HS-27A (cell line): ENCODE measurements at regions not wholly inside any gene's neighbourhood (a gene's known extent, or its start where the extent isn't known, plus 50 kb on each side); places are given as distances from the start of the nearest gene placed in this dataset.

Source experiments
- DNase-seq: peaks from one replicate; pipeline ENCODE4 v3.0.0-alpha.2; 2012; ENCODE audit warnings: low read depth, missing footprints

- DNase-seq = no peak
Measured at GRCh38 chr2:156697906-156698305, 261.7 kb downstream of the GPD2 start.

GRCh38 chr2:156700681-156701080 is 264.5 kb downstream of the GPD2 start:
- DNase-seq = no peak

GRCh38 chr2:156702541-156702940 is 266.4 kb downstream of the GPD2 start:
- DNase-seq = no peak

GRCh38 chr2:156703642-156704041 is 267.5 kb downstream of the GPD2 start:
- no peak for DNase-seq

GRCh38 chr2:156704132-156704531 is 268.0 kb downstream of the GPD2 start:
- DNase-seq = no peak

GRCh38 chr2:156704617-156705016 is 268.4 kb downstream of the GPD2 start:
- DNase-seq = no peak

GRCh38 chr2:156706576-156706975 is 270.4 kb downstream of the GPD2 start:
- no peak for DNase-seq

GRCh38 chr2:156708051-156708450 is 271.9 kb downstream of the GPD2 start:
- no peak for DNase-seq

- no peak for DNase-seq
Measured at GRCh38 chr2:156709091-156709490, 272.9 kb downstream of the GPD2 start.

- DNase-seq = no peak
Measured at GRCh38 chr2:156719036-156719435, 282.9 kb downstream of the GPD2 start.

GRCh38 chr2:156727867-156728266 is 291.7 kb downstream of the GPD2 start:
- no peak for DNase-seq

- DNase-seq = no peak
Measured at GRCh38 chr2:156728328-156728727, 292.1 kb downstream of the GPD2 start.

- DNase-seq = no peak
Measured at GRCh38 chr2:156731506-156731905, 295.3 kb downstream of the GPD2 start.

- no peak for DNase-seq
Measured at GRCh38 chr2:156736950-156737349, 300.8 kb downstream of the GPD2 start.

- DNase-seq = no peak
Measured at GRCh38 chr2:156739301-156739700, 303.1 kb downstream of the GPD2 start.

- no peak for DNase-seq
Measured at GRCh38 chr2:156745619-156746018, 309.4 kb downstream of the GPD2 start.

- no peak for DNase-seq
Measured at GRCh38 chr2:156748221-156748620, 312.0 kb downstream of the GPD2 start.

- DNase-seq = no peak
Measured at GRCh38 chr2:156752042-156752441, 315.9 kb downstream of the GPD2 start.

- DNase-seq = no peak
Measured at GRCh38 chr2:156753766-156754165, 317.6 kb downstream of the GPD2 start.

GRCh38 chr2:156756516-156756915 is 320.3 kb downstream of the GPD2 start:
- DNase-seq = no peak

GRCh38 chr2:156763174-156763573 is 327.0 kb downstream of the GPD2 start:
- no peak for DNase-seq

- DNase-seq = no peak
Measured at GRCh38 chr2:156765043-156765442, 328.9 kb downstream of the GPD2 start.

- DNase-seq = no peak
Measured at GRCh38 chr2:156765450-156765849, 329.3 kb downstream of the GPD2 start.

- no peak for DNase-seq
Measured at GRCh38 chr2:156769802-156770201, 333.6 kb downstream of the GPD2 start.

GRCh38 chr2:156778916-156779315 is 342.7 kb downstream of the GPD2 start:
- no peak for DNase-seq
